IMR-90 (cell line): ENCODE measurements at regions not wholly inside any gene's neighbourhood (a gene's known extent, or its start where the extent isn't known, plus 50 kb on each side); places are given as distances from the start of the nearest gene placed in this dataset.

Experiments used
- BHLHE40 ChIP-seq: fragments of 150-350 bp; IDR thresholded peaks from 2 replicates; pipeline ENCODE4 v1.6.1; 2016; ENCODE audit warnings: mild to moderate bottlenecking, low read depth, low read length
- CEBPB ChIP-seq: IDR thresholded peaks from 2 replicates; pipeline ENCODE4 v1.6.1; 2012; ENCODE audit warnings: low read depth, low read length, improper control_type of control experiment
- CHD1 ChIP-seq: IDR thresholded peaks from 2 replicates; pipeline ENCODE4 v1.6.1; 2012; ENCODE audit warnings: low read depth, low read length, improper control_type of control experiment
- FOS ChIP-seq: fragments of 150-350 bp; IDR thresholded peaks from 2 replicates; pipeline ENCODE4 v1.6.1; 2016; ENCODE audit warnings: low read depth, low read length
- MAFK ChIP-seq: IDR thresholded peaks from 2 replicates; pipeline ENCODE4 v1.6.1; 2012; ENCODE audit warnings: low read depth, low read length, improper control_type of control experiment
- MXI1 ChIP-seq: IDR thresholded peaks from 2 replicates; pipeline ENCODE4 v1.6.1; 2012; ENCODE audit warnings: low read depth, mild to moderate bottlenecking, low read length, moderate library complexity, borderline replicate concordance
- NFE2L2 ChIP-seq: fragments of 150-350 bp; IDR thresholded peaks from 2 replicates; pipeline ENCODE4 v1.6.1; 2016; ENCODE audit warnings: low read depth, mild to moderate bottlenecking, low read length
- POLR2A ChIP-seq: IDR thresholded peaks from 2 replicates; pipeline ENCODE4 v1.6.1; 2012; ENCODE audit warnings: mild to moderate bottlenecking, low read depth, low read length
- RAD21 ChIP-seq: IDR thresholded peaks from 2 replicates; pipeline ENCODE4 v1.6.1; 2012; ENCODE audit warnings: low read length, improper control_type of control experiment
- RCOR1 ChIP-seq: IDR thresholded peaks from 2 replicates; pipeline ENCODE4 v1.6.1; 2012; ENCODE audit warnings: mild to moderate bottlenecking, low read length, improper control_type of control experiment; ENCODE audit not compliant: insufficient replicate concordance
- RFX5 ChIP-seq: IDR thresholded peaks from 2 replicates; pipeline ENCODE4 v1.8.0; 2012; ENCODE audit warnings: low read depth, mild to moderate bottlenecking, low read length, moderate library complexity
- TF ChIP-seq, protein P1 (sequence below): conservative IDR thresholded peaks from 2 replicates; pipeline ENCODE4 v1.5.1; 2012; ENCODE audit warnings: mild to moderate bottlenecking, low read depth, low read length, improper control_type of control experiment
- TF ChIP-seq, protein P2 (sequence below): fragments of 150-350 bp; IDR thresholded peaks from 2 replicates; pipeline ENCODE4 v1.6.1; 2016; ENCODE audit warnings: low read depth, mild to moderate bottlenecking, low read length, moderate library complexity, borderline replicate concordance
- TF ChIP-seq, protein P3 (sequence below): fragments of 150-350 bp; IDR thresholded peaks from 2 replicates; pipeline ENCODE4 v1.6.1; 2017; ENCODE audit warnings: mild to moderate bottlenecking, antibody characterized with exemption, low read length, low read depth

DNA sequence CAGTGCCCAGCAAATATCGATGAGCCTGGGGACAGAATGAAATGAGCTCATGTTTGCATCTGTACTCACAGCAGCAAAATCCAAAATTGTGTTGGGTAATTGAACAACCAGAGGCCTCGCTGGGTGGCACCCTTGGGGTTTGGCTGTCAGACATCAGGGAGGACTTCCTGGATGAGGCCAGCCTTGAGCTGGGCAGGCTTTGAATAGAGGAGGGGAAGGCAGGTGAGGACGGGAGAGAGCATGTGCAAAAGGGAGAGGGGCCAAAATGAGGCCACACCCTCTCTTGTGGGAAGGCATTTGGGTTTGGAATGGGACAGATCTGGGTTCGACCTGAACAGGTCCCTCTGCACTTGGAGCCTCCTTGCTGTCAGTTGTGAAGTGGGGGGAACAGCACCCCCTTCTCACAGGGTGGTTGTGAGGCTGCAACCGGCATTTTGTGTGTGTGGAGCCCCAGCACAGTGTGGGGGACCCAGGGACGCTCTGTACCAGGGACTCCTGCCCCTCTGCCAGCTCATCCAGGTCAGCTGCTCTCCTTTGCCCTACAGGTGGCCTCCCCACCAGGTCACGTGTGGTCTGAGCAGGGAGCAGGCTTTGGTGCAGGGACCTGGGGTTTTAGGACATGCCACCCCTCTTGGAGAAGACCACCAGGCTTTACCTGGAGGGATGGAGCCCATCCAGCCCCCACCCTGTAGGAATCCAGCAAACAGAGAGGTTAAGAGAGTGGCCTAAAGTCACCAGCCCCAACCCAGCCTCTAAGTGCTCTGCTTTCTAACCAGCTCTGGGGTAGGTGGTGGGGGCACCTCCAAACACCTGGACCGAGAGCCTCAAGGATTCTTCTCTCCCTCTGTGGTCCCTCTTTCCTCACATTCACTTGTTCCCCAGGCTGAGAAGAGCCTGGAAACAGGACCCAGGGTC, 521.8 kb downstream of the PTPRU start:
- TF ChIP-seq FOS (no peak), BHLHE40 (no peak), RAD21 (no peak), CHD1 (no peak), MXI1 (no peak), POLR2A (no peak), NFE2L2 (no peak), RCOR1 (no peak), CEBPB (no peak), MAFK (no peak), RFX5 (no peak)
- TF ChIP-seq, protein P1, sequence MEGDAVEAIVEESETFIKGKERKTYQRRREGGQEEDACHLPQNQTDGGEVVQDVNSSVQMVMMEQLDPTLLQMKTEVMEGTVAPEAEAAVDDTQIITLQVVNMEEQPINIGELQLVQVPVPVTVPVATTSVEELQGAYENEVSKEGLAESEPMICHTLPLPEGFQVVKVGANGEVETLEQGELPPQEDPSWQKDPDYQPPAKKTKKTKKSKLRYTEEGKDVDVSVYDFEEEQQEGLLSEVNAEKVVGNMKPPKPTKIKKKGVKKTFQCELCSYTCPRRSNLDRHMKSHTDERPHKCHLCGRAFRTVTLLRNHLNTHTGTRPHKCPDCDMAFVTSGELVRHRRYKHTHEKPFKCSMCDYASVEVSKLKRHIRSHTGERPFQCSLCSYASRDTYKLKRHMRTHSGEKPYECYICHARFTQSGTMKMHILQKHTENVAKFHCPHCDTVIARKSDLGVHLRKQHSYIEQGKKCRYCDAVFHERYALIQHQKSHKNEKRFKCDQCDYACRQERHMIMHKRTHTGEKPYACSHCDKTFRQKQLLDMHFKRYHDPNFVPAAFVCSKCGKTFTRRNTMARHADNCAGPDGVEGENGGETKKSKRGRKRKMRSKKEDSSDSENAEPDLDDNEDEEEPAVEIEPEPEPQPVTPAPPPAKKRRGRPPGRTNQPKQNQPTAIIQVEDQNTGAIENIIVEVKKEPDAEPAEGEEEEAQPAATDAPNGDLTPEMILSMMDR = no peak
- TF ChIP-seq, protein P2, sequence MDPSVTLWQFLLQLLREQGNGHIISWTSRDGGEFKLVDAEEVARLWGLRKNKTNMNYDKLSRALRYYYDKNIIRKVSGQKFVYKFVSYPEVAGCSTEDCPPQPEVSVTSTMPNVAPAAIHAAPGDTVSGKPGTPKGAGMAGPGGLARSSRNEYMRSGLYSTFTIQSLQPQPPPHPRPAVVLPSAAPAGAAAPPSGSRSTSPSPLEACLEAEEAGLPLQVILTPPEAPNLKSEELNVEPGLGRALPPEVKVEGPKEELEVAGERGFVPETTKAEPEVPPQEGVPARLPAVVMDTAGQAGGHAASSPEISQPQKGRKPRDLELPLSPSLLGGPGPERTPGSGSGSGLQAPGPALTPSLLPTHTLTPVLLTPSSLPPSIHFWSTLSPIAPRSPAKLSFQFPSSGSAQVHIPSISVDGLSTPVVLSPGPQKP = no peak
- TF ChIP-seq, protein P3, sequence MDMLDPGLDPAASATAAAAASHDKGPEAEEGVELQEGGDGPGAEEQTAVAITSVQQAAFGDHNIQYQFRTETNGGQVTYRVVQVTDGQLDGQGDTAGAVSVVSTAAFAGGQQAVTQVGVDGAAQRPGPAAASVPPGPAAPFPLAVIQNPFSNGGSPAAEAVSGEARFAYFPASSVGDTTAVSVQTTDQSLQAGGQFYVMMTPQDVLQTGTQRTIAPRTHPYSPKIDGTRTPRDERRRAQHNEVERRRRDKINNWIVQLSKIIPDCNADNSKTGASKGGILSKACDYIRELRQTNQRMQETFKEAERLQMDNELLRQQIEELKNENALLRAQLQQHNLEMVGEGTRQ = no peak
